A549 (cell line): ENCODE measurements at regions not wholly inside any gene's neighbourhood (a gene's known extent, or its start where the extent isn't known, plus 50 kb on each side); places are given as distances from the start of the nearest gene placed in this dataset.

Source experiments
- ATAC-seq, 2 experiments: fragments of 200-7000 bp in 1 of 2; fragments of >200 bp in 1 of 2; cut with Nextera tagmentation in 1 of 2; cut with Tn5 transposase in 1 of 2; 3 replicates each; pipeline versions ENCODE4 v1.8.0 to v1.9.1; 2018 to 2020; ENCODE audit warnings: mild to moderate bottlenecking in 1 of 2, moderate library complexity in 1 of 2
- CTCF ChIA-PET: fragments of 300-600 bp; sonication (Branson Sonifier 250); formaldehyde crosslinking; extraction: SDS; loops from one replicate; lab custom pipeline; 2021; ENCODE audit warnings: antibody characterized with exemption, inconsistent platforms; lab: Yijun Ruan, JAX
- POLR2A ChIA-PET: fragments of 350-600 bp; formaldehyde crosslinking; extraction: SDS; loops from one replicate; lab custom pipeline; 2021; ENCODE audit warnings: antibody characterized with exemption, inconsistent platforms; lab: Yijun Ruan, JAX
- DNase-seq, 2 experiments: peaks; one replicate each; pipeline versions ENCODE4 v3.0.0 to v3.0.0-alpha.2; 2011 to 2016; ENCODE audit warnings: low read depth in 1 of 2, low spot score in 1 of 2
- FAIRE-seq: peaks from 2 replicates; lab custom pipeline; 2011; peaks lifted over from hg19 to GRCh38; lab: Jason Lieb, UNC
- H3K27ac ChIP-seq, 2 experiments: fragments of >200 bp; sonication (Bioruptor Twin); formaldehyde crosslinking; 3 replicates each; pipeline ENCODE4 v1.5.1; 2016 to 2017
- H3K4me1 ChIP-seq: fragments of >200 bp; sonication (Bioruptor Twin); formaldehyde crosslinking; 3 replicates; pipeline ENCODE4 v1.6.1; 2016
- H3K4me2 ChIP-seq: fragments of >200 bp; sonication (Bioruptor Twin); formaldehyde crosslinking; 3 replicates; pipeline ENCODE4 v1.6.1; 2016
- H3K4me3 ChIP-seq: fragments of >200 bp; sonication (Bioruptor Twin); formaldehyde crosslinking; 3 replicates; pipeline ENCODE4 v1.5.1; 2016
- H3K9me3 ChIP-seq: fragments of >200 bp; sonication (Bioruptor Twin); formaldehyde crosslinking; 3 replicates; pipeline ENCODE4 v1.6.1; 2016
- CBX8 ChIP-seq: fragments of 200-600 bp; sonication (generic); IDR thresholded peaks from 2 replicates; pipeline ENCODE4 v1.6.1; 2016
- CTCF ChIP-seq: fragments of >200 bp; sonication (Bioruptor Twin); formaldehyde crosslinking; IDR thresholded peaks from 3 replicates; pipeline ENCODE4 v1.5.1; 2016
- EHF ChIP-seq: fragments of 250-450 bp; sonication (Bioruptor Pico); IDR thresholded peaks from 2 replicates; pipeline ENCODE4 v1.5.0; 2020; ENCODE audit warnings: mild to moderate bottlenecking
- FOSL2 ChIP-seq, 2 experiments: fragments of 450-650 bp in 1 of 2; fragments of >200 bp in 1 of 2; sonication (Bioruptor Twin) in 1 of 2; formaldehyde crosslinking; IDR thresholded peaks; 2 replicates each; pipeline versions ENCODE4 v1.5.0 to v1.6.1; 2016 to 2020; ENCODE audit warnings: mild to moderate bottlenecking in 1 of 2, moderate library complexity in 1 of 2
- JUN ChIP-seq, 2 experiments: fragments of >200 bp; sonication (Bioruptor Twin); formaldehyde crosslinking; IDR thresholded peaks; 2 replicates in 1 of 2; 3 replicates in 1 of 2; pipeline ENCODE4 v1.6.1; 2016 to 2017
- KDM1A ChIP-seq: fragments of 200-600 bp; sonication (generic); IDR thresholded peaks from 2 replicates; pipeline ENCODE4 v1.6.1; 2016; ENCODE audit warnings: low read depth, mild to moderate bottlenecking
- MAFK ChIP-seq: fragments of 450-650 bp; IDR thresholded peaks from 2 replicates; pipeline ENCODE4 v1.6.1; 2014; ENCODE audit not compliant: partially characterized antibody
- POLR2A ChIP-seq: IDR thresholded peaks from 2 replicates; pipeline ENCODE4 v1.6.1; 2012; ENCODE audit warnings: mild to moderate bottlenecking, low read length
- POLR2AphosphoS2 ChIP-seq: conservative IDR thresholded peaks from 2 replicates; pipeline ENCODE4 v1.6.1; 2012; ENCODE audit warnings: low read length, improper control_type of control experiment, inconsistent platforms
- RAD21 ChIP-seq, 2 experiments: fragments of >200 bp in 1 of 2; sonication (Bioruptor Twin) in 1 of 2; formaldehyde crosslinking in 1 of 2; IDR thresholded peaks in 1 of 2; conservative IDR thresholded peaks in 1 of 2; 2 replicates in 1 of 2; 3 replicates in 1 of 2; pipeline ENCODE4 v1.6.1; 2012 to 2018; ENCODE audit warnings: inconsistent platforms in 1 of 2
- RARB ChIP-seq: fragments of 250-450 bp; sonication (Bioruptor Pico); IDR thresholded peaks from 2 replicates; pipeline ENCODE4 v1.8.0; 2021; ENCODE audit warnings: mild to moderate bottlenecking, moderate library complexity
- RCOR1 ChIP-seq: fragments of 150-350 bp; IDR thresholded peaks from 2 replicates; pipeline ENCODE4 v1.6.1; 2014; ENCODE audit warnings: antibody characterized with exemption, low read length, low read depth
- RNF2 ChIP-seq: fragments of 200-600 bp; sonication (generic); IDR thresholded peaks from 2 replicates; pipeline ENCODE4 v1.6.1; 2016; ENCODE audit warnings: low read depth, mild to moderate bottlenecking, antibody characterized with exemption, moderate library complexity, borderline replicate concordance
- SREBF2 ChIP-seq: fragments of 450-650 bp; IDR thresholded peaks from 2 replicates; pipeline ENCODE4 v1.6.1; 2014; ENCODE audit warnings: mild to moderate bottlenecking, moderate library complexity
- USF2 ChIP-seq: fragments of 450-650 bp; IDR thresholded peaks from 2 replicates; pipeline ENCODE4 v1.6.1; 2014; ENCODE audit warnings: antibody characterized with exemption
- WGBS: methylation state at CpG from one replicate; pipeline ENCODE4 v1.1.6; 2017; ENCODE audit errors: missing lambda C conversion rate; 5-methylcytosine and 5-hydroxymethylcytosine counted together
- TF ChIP-seq, protein P1 (sequence below): IDR thresholded peaks from 2 replicates; pipeline ENCODE4 v1.6.1; 2012
- TF ChIP-seq, protein P2 (sequence below): fragments of 250-450 bp; sonication (Bioruptor Pico); IDR thresholded peaks from 2 replicates; pipeline ENCODE4 v1.5.0; 2021; ENCODE audit warnings: mild to moderate bottlenecking, moderate library complexity, borderline replicate concordance
- TF ChIP-seq, protein P3 (sequence below): IDR thresholded peaks from 2 replicates; pipeline ENCODE4 v1.6.1; 2012
- TF ChIP-seq, protein P4 (sequence below): fragments of >200 bp; sonication (Bioruptor Twin); formaldehyde crosslinking; IDR thresholded peaks from 3 replicates; pipeline ENCODE4 v1.6.1; 2016

- H3K4me3 ChIP-seq: no peak overlapping the region
- POLR2A ChIA-PET: no interaction called here
- CTCF ChIA-PET: no interaction called here
- H3K4me2 ChIP-seq: no peak overlapping the region
- no peak for FAIRE-seq
- TF ChIP-seq MAFK: no peak
- TF ChIP-seq JUN (IDR thresholded peaks at IDR 0.05): no peak
- TF ChIP-seq POLR2A: no peak
- TF ChIP-seq, protein P1, sequence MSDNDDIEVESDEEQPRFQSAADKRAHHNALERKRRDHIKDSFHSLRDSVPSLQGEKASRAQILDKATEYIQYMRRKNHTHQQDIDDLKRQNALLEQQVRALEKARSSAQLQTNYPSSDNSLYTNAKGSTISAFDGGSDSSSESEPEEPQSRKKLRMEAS: no peak
- TF ChIP-seq, protein P2, sequence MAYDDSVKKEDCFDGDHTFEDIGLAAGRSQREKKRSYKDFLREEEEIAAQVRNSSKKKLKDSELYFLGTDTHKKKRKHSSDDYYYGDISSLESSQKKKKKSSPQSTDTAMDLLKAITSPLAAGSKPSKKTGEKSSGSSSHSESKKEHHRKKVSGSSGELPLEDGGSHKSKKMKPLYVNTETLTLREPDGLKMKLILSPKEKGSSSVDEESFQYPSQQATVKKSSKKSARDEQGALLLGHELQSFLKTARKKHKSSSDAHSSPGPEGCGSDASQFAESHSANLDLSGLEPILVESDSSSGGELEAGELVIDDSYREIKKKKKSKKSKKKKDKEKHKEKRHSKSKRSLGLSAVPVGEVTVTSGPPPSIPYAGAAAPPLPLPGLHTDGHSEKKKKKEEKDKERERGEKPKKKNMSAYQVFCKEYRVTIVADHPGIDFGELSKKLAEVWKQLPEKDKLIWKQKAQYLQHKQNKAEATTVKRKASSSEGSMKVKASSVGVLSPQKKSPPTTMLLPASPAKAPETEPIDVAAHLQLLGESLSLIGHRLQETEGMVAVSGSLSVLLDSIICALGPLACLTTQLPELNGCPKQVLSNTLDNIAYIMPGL (CRISPR knock-in tag): no peak
- TF ChIP-seq EHF (CRISPR knock-in tag): no peak
- TF ChIP-seq FOSL2 (IDR thresholded peaks at IDR 0.05): no peak
- no peak for TF ChIP-seq FOSL2 (CRISPR knock-in tag; IDR thresholded peaks at IDR 0.05)
- TF ChIP-seq RAD21 (conservative IDR thresholded peaks at IDR 0.05 in 1 of 2, IDR thresholded peaks at IDR 0.05 in 1 of 2): no peak
- TF ChIP-seq, protein P3, sequence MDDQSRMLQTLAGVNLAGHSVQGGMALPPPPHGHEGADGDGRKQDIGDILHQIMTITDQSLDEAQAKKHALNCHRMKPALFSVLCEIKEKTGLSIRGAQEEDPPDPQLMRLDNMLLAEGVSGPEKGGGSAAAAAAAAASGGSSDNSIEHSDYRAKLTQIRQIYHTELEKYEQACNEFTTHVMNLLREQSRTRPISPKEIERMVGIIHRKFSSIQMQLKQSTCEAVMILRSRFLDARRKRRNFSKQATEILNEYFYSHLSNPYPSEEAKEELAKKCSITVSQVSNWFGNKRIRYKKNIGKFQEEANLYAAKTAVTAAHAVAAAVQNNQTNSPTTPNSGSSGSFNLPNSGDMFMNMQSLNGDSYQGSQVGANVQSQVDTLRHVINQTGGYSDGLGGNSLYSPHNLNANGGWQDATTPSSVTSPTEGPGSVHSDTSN: no peak
- no peak for TF ChIP-seq RNF2
- TF ChIP-seq CTCF: no peak
- TF ChIP-seq RCOR1: no peak
- no peak for TF ChIP-seq CBX8
- TF ChIP-seq, all 56 proteins: peak for 0
- DNase-seq (no peak), ATAC-seq (no peak)
- Histone ChIP-seq H3K4me1 (no peaks in the 10 kb centered on the region), H3K9me3 (no peaks in the 10 kb centered on the region), H3K27ac (no peak overlapping the region)
- 4% methylated on average over 1 of the region's 1 CpG for WGBS
Measured at GRCh38 chrX:35557916-35558315, 240.2 kb upstream of the MAGEB16 start.

GRCh38 chrX:35561985-35562384, 236.2 kb upstream of the MAGEB16 start:
- DNase-seq: no peak
- 13% methylated on average over 1 of the region's 1 CpG for WGBS

More at GRCh38 chrX:35561985-35562384, 236.2 kb upstream of the MAGEB16 start:
- FAIRE-seq (peak; percentile 92), ATAC-seq (no peak)
- no peak overlapping the region for H3K4me2 ChIP-seq
- no peak overlapping the region for H3K4me3 ChIP-seq
- TF ChIP-seq, protein P3: no peak
- TF ChIP-seq JUN (IDR thresholded peaks at IDR 0.05): no peak
- no peak for TF ChIP-seq RAD21 (conservative IDR thresholded peaks at IDR 0.05 in 1 of 2, IDR thresholded peaks at IDR 0.05 in 1 of 2)
- TF ChIP-seq USF2: no peak
- no peak for TF ChIP-seq POLR2AphosphoS2
- TF ChIP-seq SREBF2: no peak
- TF ChIP-seq, protein P4, sequence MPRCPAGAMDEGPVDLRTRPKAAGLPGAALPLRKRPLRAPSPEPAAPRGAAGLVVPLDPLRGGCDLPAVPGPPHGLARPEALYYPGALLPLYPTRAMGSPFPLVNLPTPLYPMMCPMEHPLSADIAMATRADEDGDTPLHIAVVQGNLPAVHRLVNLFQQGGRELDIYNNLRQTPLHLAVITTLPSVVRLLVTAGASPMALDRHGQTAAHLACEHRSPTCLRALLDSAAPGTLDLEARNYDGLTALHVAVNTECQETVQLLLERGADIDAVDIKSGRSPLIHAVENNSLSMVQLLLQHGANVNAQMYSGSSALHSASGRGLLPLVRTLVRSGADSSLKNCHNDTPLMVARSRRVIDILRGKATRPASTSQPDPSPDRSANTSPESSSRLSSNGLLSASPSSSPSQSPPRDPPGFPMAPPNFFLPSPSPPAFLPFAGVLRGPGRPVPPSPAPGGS: no peak
- TF ChIP-seq RARB (CRISPR knock-in tag): no peak
- no peak for TF ChIP-seq MAFK
- no peak for TF ChIP-seq KDM1A
- H3K27ac ChIP-seq: no peak overlapping the region
- no peaks in the 10 kb centered on the region for H3K9me3 ChIP-seq
- H3K4me1 ChIP-seq: no peaks in the 10 kb centered on the region
- ChIA-PET POLR2A (no interaction called here), CTCF (no interaction called here)
